NCI-H128 (cell line): ENCODE measurements at regions not wholly inside any gene's neighbourhood (a gene's known extent, or its start where the extent isn't known, plus 50 kb on each side); places are given as distances from the start of the nearest gene placed in this dataset.

Source experiments
- DNase-seq: peaks from one replicate; lab custom pipeline; 2025; ENCODE audit not compliant: unreplicated experiment; lab: John Stamatoyannopoulos, UW

GRCh38 chr1:199719156-199719842, 308.2 kb upstream of the NR5A2 start:
- DNase-seq: no peak

GRCh38 chr1:199720496-199720895, 307.0 kb upstream of the NR5A2 start:
- no peak for DNase-seq

- no peak for DNase-seq
These were observed 306.5 kb upstream of the NR5A2 start for GRCh38 chr1:199721001-199721400.

GRCh38 chr1:199723250-199723956, 304.1 kb upstream of the NR5A2 start:
- DNase-seq: no peak

GRCh38 chr1:199724049-199724448, 303.5 kb upstream of the NR5A2 start:
- DNase-seq: no peak

GRCh38 chr1:199725002-199725565, 302.4 kb upstream of the NR5A2 start:
- DNase-seq: no peak

GRCh38 chr1:199727682-199728081, 299.8 kb upstream of the NR5A2 start:
- no peak for DNase-seq

- no peak for DNase-seq
These were observed 299.2 kb upstream of the NR5A2 start for GRCh38 chr1:199728345-199728744.

- no peak for DNase-seq
These were observed 294.4 kb upstream of the NR5A2 start for GRCh38 chr1:199733125-199733524.

- no peak for DNase-seq
These were observed 293.3 kb upstream of the NR5A2 start for GRCh38 chr1:199734186-199734585.

- no peak for DNase-seq
These were observed 291.9 kb upstream of the NR5A2 start for GRCh38 chr1:199735660-199736059.

- DNase-seq: no peak
These were observed 290.9 kb upstream of the NR5A2 start for GRCh38 chr1:199736646-199737045.

GRCh38 chr1:199741586-199741985, 285.9 kb upstream of the NR5A2 start:
- DNase-seq: no peak

GRCh38 chr1:199742547-199742946, 285.0 kb upstream of the NR5A2 start:
- DNase-seq: no peak

- no peak for DNase-seq
These were observed 284.3 kb upstream of the NR5A2 start for GRCh38 chr1:199743227-199743626.

- DNase-seq: no peak
These were observed 280.7 kb upstream of the NR5A2 start for GRCh38 chr1:199746666-199747384.

- DNase-seq: no peak
These were observed 279.5 kb upstream of the NR5A2 start for GRCh38 chr1:199747984-199748383.

- DNase-seq: no peak
These were observed 276.0 kb upstream of the NR5A2 start for GRCh38 chr1:199751506-199751905.

- DNase-seq: no peak
These were observed 275.4 kb upstream of the NR5A2 start for GRCh38 chr1:199751962-199752687.

GRCh38 chr1:199752688-199753027, 274.9 kb upstream of the NR5A2 start:
- no peak for DNase-seq

GRCh38 chr1:199753513-199753912, 274.0 kb upstream of the NR5A2 start:
- no peak for DNase-seq
